ENCODE measurements at regions not wholly inside any gene's neighbourhood (a gene's known extent, or its start where the extent isn't known, plus 50 kb on each side); places are given as distances from the start of the nearest gene placed in this dataset.

DNA sequence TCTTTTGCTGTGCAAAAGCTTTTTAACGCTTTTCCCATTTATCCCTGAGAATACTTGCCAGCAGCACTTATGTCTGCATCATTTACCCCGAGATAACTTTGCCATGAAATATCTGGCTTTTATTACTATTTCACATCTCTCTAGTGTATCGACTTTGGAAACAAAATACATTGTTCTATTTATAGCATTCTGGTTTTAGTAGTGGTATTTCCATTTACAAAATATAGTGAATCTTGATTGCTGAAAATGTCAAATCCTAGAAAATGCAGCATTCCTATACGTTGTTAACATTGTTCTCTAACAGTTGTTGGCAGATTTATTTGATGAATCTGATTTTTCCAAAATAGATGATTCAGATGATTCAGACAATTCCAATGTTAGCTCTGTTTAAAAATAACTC lies 189.3 kb upstream of the SPRY2 start:
- TF ChIP-seq CTCF (conservative IDR thresholded peaks at IDR 0.05; ENCODE audit: low read length), result no peak
- no peak for TF ChIP-seq EZH2phosphoT487 (IDR thresholded peaks at IDR 0.05; ENCODE audit: borderline replicate concordance, low read depth, low read length)
